HL-60 (cell line): ENCODE measurements at regions not wholly inside any gene's neighbourhood (a gene's known extent, or its start where the extent isn't known, plus 50 kb on each side); places are given as distances from the start of the nearest gene placed in this dataset.

Experiments
- GABPA ChIP-seq: IDR thresholded peaks from 2 replicates; pipeline ENCODE4 v1.6.1; 2012; ENCODE audit warnings: low read depth
- POLR2AphosphoS5 ChIP-seq: IDR thresholded peaks from 2 replicates; pipeline ENCODE4 v1.6.1; 2012; ENCODE audit warnings: low read depth
- TF ChIP-seq, protein P1 (sequence below): IDR thresholded peaks from one replicate; pipeline ENCODE4 v1.5.1; 2011; ENCODE audit warnings: low read length, control low read depth, inconsistent platforms; ENCODE audit not compliant: insufficient read depth

DNA sequence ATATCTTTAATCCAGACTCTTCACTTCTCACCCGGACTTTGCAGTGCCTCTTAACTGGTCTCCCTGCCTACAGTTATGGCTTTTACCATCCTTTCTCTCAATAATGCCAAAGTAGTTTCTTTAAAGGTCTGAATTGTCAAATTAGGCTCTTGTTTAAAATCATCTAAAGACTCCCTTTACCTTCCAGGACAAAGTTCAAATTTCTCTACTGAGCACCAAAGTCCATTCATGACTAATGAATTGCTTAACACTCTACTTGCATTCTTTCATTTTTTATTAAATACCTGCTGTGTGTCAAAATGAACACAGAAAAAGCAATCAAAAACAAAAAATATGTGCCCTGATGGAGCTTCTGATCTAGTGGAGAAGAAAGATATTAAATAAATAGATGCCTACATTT lies 472.4 kb upstream of the UBE2E2 start:
- TF ChIP-seq, protein P1, sequence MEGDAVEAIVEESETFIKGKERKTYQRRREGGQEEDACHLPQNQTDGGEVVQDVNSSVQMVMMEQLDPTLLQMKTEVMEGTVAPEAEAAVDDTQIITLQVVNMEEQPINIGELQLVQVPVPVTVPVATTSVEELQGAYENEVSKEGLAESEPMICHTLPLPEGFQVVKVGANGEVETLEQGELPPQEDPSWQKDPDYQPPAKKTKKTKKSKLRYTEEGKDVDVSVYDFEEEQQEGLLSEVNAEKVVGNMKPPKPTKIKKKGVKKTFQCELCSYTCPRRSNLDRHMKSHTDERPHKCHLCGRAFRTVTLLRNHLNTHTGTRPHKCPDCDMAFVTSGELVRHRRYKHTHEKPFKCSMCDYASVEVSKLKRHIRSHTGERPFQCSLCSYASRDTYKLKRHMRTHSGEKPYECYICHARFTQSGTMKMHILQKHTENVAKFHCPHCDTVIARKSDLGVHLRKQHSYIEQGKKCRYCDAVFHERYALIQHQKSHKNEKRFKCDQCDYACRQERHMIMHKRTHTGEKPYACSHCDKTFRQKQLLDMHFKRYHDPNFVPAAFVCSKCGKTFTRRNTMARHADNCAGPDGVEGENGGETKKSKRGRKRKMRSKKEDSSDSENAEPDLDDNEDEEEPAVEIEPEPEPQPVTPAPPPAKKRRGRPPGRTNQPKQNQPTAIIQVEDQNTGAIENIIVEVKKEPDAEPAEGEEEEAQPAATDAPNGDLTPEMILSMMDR: no peak
- TF ChIP-seq POLR2AphosphoS5 (no peak), GABPA (no peak)
